ENCODE measurements at regions not wholly inside any gene's neighbourhood (a gene's known extent, or its start where the extent isn't known, plus 50 kb on each side); places are given as distances from the start of the nearest gene placed in this dataset.

GRCh38 chr5:4479426-4479825 lies 660.7 kb upstream of the ADAMTS16 start:
- TF ChIP-seq POLR2AphosphoS5 (IDR thresholded peaks at IDR 0.05) (no peak), CTCF (IDR thresholded peaks at IDR 0.05) (no peak), POLR2A (IDR thresholded peaks at IDR 0.05) (no peak), EP300 (IDR thresholded peaks at IDR 0.05) (no peak)
